H1 (cell line): ENCODE measurements at regions not wholly inside any gene's neighbourhood (a gene's known extent, or its start where the extent isn't known, plus 50 kb on each side); places are given as distances from the start of the nearest gene placed in this dataset.

Experiments
- CTCF ChIA-PET: fragments of 300-600 bp; sonication (Branson Sonifier 250); formaldehyde crosslinking; loops from one replicate; lab custom pipeline; 2021; ENCODE audit not compliant: partially characterized antibody; lab: Charles Lee
- POLR2A ChIA-PET: fragments of 300-600 bp; sonication (Branson Sonifier 250); formaldehyde crosslinking; loops from one replicate; lab custom pipeline; 2021; ENCODE audit warnings: inconsistent platforms; ENCODE audit not compliant: partially characterized antibody; lab: Charles Lee
- DNase-seq, 2 experiments: peaks; one replicate each; pipeline versions ENCODE4 v3.0.0 to v3.0.0-alpha.2; 2010 to 2022; ENCODE audit warnings: low spot score in 2 of 2, low read depth in 1 of 2, mixed read lengths in 1 of 2
- FAIRE-seq: peaks from 2 replicates; lab custom pipeline; 2011; peaks lifted over from hg19 to GRCh38; lab: Jason Lieb, UNC
- H2AFZ ChIP-seq: 2 replicates; pipeline ENCODE4 v1.8.1; 2012; ENCODE audit warnings: low read length, inconsistent platforms
- H2AK5ac ChIP-seq: 2 replicates; pipeline ENCODE4 v1.6.1; 2013; ENCODE audit warnings: low read depth, low read length
- H2BK120ac ChIP-seq: replicated peaks from 2 replicates; pipeline ENCODE3; 2013; ENCODE audit warnings: low read depth, low read length, inconsistent platforms
- H2BK12ac ChIP-seq: 2 replicates; pipeline ENCODE4 v1.6.1; 2013; ENCODE audit warnings: low read depth, low read length
- H2BK15ac ChIP-seq: 2 replicates; pipeline ENCODE4 v1.6.1; 2013; ENCODE audit warnings: low read length
- H2BK20ac ChIP-seq: 2 replicates; pipeline ENCODE4 v1.6.1; 2013; ENCODE audit warnings: low read length
- H2BK5ac ChIP-seq: 2 replicates; pipeline ENCODE4 v1.6.1; 2013; ENCODE audit warnings: low read depth, low read length
- H3K14ac ChIP-seq: 2 replicates; pipeline ENCODE4 v1.6.1; 2013; ENCODE audit warnings: inconsistent platforms; ENCODE audit not compliant: insufficient read length
- H3K18ac ChIP-seq: 2 replicates; pipeline ENCODE4 v1.6.1; 2013; ENCODE audit warnings: low read length; ENCODE audit errors: extremely low read depth
- H3K23ac ChIP-seq: 2 replicates; pipeline ENCODE4 v1.6.1; 2013; ENCODE audit warnings: inconsistent platforms; ENCODE audit not compliant: insufficient read length
- H3K23me2 ChIP-seq: 2 replicates; pipeline ENCODE4 v1.6.1; 2013; ENCODE audit warnings: low read depth, low read length
- H3K27ac ChIP-seq: 2 replicates; pipeline ENCODE4 v1.6.1; 2011; ENCODE audit warnings: low read depth, low read length, inconsistent platforms
- H3K27me3 ChIP-seq, 4 experiments: replicated peaks in 1 of 4; 1 replicate in 1 of 4; 2 replicates in 3 of 4; pipeline versions ENCODE4 v1.6.1 to v1.8.1; 2011 to 2013; ENCODE audit warnings: low read length in 3 of 4, mild to moderate bottlenecking in 3 of 4, inconsistent platforms in 2 of 4, mixed read lengths in 2 of 4, moderate library complexity in 1 of 4; ENCODE audit not compliant: control insufficient read depth in 3 of 4, insufficient read depth in 3 of 4; ENCODE audit errors: extremely low read depth in 1 of 4
- H3K36me3 ChIP-seq, 4 experiments: 2 replicates each; pipeline versions ENCODE4 v1.6.1 to v1.8.1; 2011 to 2013; ENCODE audit warnings: mild to moderate bottlenecking in 4 of 4, low read length in 3 of 4, moderate library complexity in 2 of 4, control low read depth in 1 of 4, inconsistent platforms in 1 of 4; ENCODE audit not compliant: insufficient read depth in 4 of 4, control insufficient read depth in 2 of 4
- H3K4ac ChIP-seq: replicated peaks from 2 replicates; pipeline ENCODE3; 2013; ENCODE audit warnings: low read length, low read depth, mixed read lengths, inconsistent platforms; ENCODE audit not compliant: insufficient read length
- H3K4me1 ChIP-seq, 4 experiments: replicated peaks in 1 of 4; 1 replicate in 1 of 4; 2 replicates in 3 of 4; pipeline versions ENCODE4 v1.6.1 to v1.8.1; 2011 to 2013; ENCODE audit warnings: low read length in 3 of 4, inconsistent platforms in 2 of 4, mixed read lengths in 1 of 4; ENCODE audit not compliant: insufficient read depth in 4 of 4, control insufficient read depth in 3 of 4
- H3K4me2 ChIP-seq, 2 experiments: 2 replicates each; pipeline versions ENCODE4 v1.6.1 to v1.8.1; 2011 to 2013; ENCODE audit warnings: low read depth in 2 of 2, low read length in 2 of 2, control low read depth in 1 of 2, inconsistent platforms in 1 of 2, mild to moderate bottlenecking in 1 of 2; ENCODE audit not compliant: insufficient read depth in 1 of 2
- H3K4me3 ChIP-seq, 4 experiments: fragments of 200-600, 300-600 bp in 1 of 4; sonication (generic), shearing (Covaris generic), sonication (Bioruptor Twin) in 1 of 4; 2 replicates each; pipeline versions ENCODE4 v1.5.1 to v1.8.1; 2011 to 2016; ENCODE audit warnings: low read length in 4 of 4, low read depth in 3 of 4, control low read depth in 2 of 4, inconsistent platforms in 2 of 4, mild to moderate bottlenecking in 2 of 4, mixed read lengths in 1 of 4, moderate library complexity in 1 of 4; ENCODE audit not compliant: insufficient read depth in 2 of 4; ENCODE audit errors: extremely low read depth in 1 of 4
- H3K56ac ChIP-seq: replicated peaks from 2 replicates; pipeline ENCODE3; 2013; ENCODE audit warnings: low read depth, mild to moderate bottlenecking, mixed read lengths, low read length, inconsistent platforms; ENCODE audit not compliant: insufficient read length
- H3K79me1 ChIP-seq: 2 replicates; pipeline ENCODE4 v1.6.1; 2013; ENCODE audit warnings: low read depth, low read length, control low read depth
- H3K79me2 ChIP-seq, 2 experiments: 2 replicates each; pipeline versions ENCODE4 v1.6.1 to v1.8.1; 2012 to 2013; ENCODE audit warnings: low read length in 2 of 2, mild to moderate bottlenecking in 2 of 2, inconsistent platforms in 1 of 2; ENCODE audit not compliant: insufficient read depth in 2 of 2, control insufficient read depth in 1 of 2
- H3K9ac ChIP-seq, 4 experiments: replicated peaks in 1 of 4; 1 replicate in 1 of 4; 2 replicates in 3 of 4; pipeline versions ENCODE4 v1.6.1 to v1.8.1; 2011 to 2013; ENCODE audit warnings: low read depth in 3 of 4, low read length in 3 of 4, control low read depth in 2 of 4, mild to moderate bottlenecking in 2 of 4, moderate library complexity in 2 of 4, inconsistent platforms in 1 of 4; ENCODE audit errors: extremely low read depth in 1 of 4
- H3K9me3 ChIP-seq, 2 experiments: 2 replicates each; pipeline versions ENCODE4 v1.6.1 to v1.8.1; 2012 to 2013; ENCODE audit warnings: mild to moderate bottlenecking in 2 of 2, moderate library complexity in 2 of 2, control low read depth in 1 of 2, inconsistent platforms in 1 of 2, low read depth in 1 of 2, low read length in 1 of 2, mixed read lengths in 1 of 2; ENCODE audit not compliant: insufficient read depth in 2 of 2
- H4K20me1 ChIP-seq, 2 experiments: replicated peaks in 1 of 2; 2 replicates each; pipeline versions ENCODE3 to v1.8.1; 2011 to 2013; ENCODE audit warnings: inconsistent platforms in 2 of 2, low read length in 2 of 2, mild to moderate bottlenecking in 1 of 2; ENCODE audit not compliant: insufficient read depth in 2 of 2, control insufficient read depth in 1 of 2
- H4K5ac ChIP-seq: 2 replicates; pipeline ENCODE4 v1.6.1; 2013; ENCODE audit warnings: low read length, low read depth, mixed read lengths, inconsistent platforms; ENCODE audit not compliant: insufficient read length
- H4K8ac ChIP-seq: 2 replicates; pipeline ENCODE4 v1.8.0; 2013; ENCODE audit warnings: mild to moderate bottlenecking, moderate library complexity, low read length, inconsistent platforms; ENCODE audit not compliant: insufficient read depth; ENCODE audit errors: extremely low read depth
- H4K91ac ChIP-seq: replicated peaks from 2 replicates; pipeline ENCODE3; 2013; ENCODE audit warnings: low read length, mixed read lengths, inconsistent platforms; ENCODE audit not compliant: insufficient read length
- CHD2 ChIP-seq: IDR thresholded peaks from 2 replicates; pipeline ENCODE4 v1.6.1; 2012; ENCODE audit warnings: low read length, improper control_type of control experiment
- CREB1 ChIP-seq: IDR thresholded peaks from 2 replicates; pipeline ENCODE4 v1.6.1; 2012; ENCODE audit warnings: inconsistent platforms
- RXRA ChIP-seq: IDR thresholded peaks from 2 replicates; pipeline ENCODE4 v1.6.1; 2011; ENCODE audit warnings: low read depth, mild to moderate bottlenecking, low read length, moderate library complexity; ENCODE audit not compliant: insufficient read depth
- SRF ChIP-seq: IDR thresholded peaks from 2 replicates; pipeline ENCODE4 v1.6.1; 2011; ENCODE audit warnings: mild to moderate bottlenecking, low read depth, low read length, moderate library complexity
- WGBS, 2 experiments: shearing (Covaris generic) in 1 of 2; methylation state at CpG; one replicate each; pipeline versions ENCODE4 v1.1.6 to v1.1.7; 2013 to 2015; ENCODE audit warnings: low lambda C conversion rate in 2 of 2, mixed read lengths in 2 of 2, inconsistent platforms in 1 of 2, low coverage in 1 of 2, missing lambda C conversion rate in 1 of 2; ENCODE audit not compliant: insufficient replicate concordance in 2 of 2, insufficient coverage in 1 of 2, insufficient read length in 1 of 2; ENCODE audit errors: extremely low coverage in 1 of 2, missing lambda C conversion rate in 1 of 2; 5-methylcytosine and 5-hydroxymethylcytosine counted together
- TF ChIP-seq, protein P1 (sequence below): IDR thresholded peaks from 2 replicates; pipeline ENCODE4 v1.6.1; 2012; ENCODE audit warnings: inconsistent platforms
- TF ChIP-seq, protein P2 (sequence below): IDR thresholded peaks from 2 replicates; pipeline ENCODE4 v1.6.1; 2011; ENCODE audit warnings: low read length, improper control_type of control experiment

DNA sequence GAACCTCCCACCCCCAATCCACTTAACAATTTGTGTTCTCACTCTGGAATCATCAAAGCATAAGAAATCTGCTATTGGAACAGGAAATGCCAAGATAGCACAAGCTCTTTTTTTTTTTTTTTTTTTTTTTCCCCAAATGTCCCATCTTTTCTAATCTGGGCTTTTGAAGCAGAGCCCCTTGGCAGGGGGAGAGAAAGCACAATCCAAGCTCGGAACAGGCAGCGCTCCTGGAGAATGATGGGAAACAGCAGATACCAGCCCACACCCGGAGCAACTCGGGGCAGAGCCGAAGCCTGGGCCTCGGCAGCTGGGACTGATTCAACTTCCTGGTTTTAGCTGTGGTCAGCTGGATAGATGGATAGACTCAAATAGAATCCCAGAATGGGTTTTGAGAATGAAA lies 235.1 kb downstream of the QDPR start (continued):
- TF ChIP-seq RXRA: no peak

DNA sequence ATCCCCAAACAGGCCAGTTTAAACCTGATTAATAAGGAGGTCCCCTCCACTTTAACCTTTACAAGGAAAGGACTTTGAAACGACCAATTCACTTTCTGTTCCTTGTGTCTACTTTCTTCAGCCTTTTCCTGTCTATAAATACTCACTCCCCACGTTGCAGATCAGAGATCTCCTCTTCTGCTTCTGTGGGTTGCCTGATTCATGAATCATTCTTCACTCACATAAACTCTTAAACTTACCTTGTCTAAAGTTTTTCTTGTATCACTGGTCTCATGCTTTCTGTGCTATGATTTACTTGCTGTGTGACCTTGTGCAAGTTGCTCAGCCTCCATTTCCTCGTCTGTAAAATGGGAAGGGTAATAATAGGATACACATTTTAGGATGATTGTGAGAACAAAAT lies 236.1 kb downstream of the QDPR start:
- POLR2A ChIA-PET: no interaction called here
- H4K91ac ChIP-seq: no peak overlapping the region
- no peaks in the 10 kb centered on the region for H3K79me2 ChIP-seq

More for the DNA sequence above, 236.1 kb downstream of the QDPR start:
- Histone ChIP-seq H3K27ac (no peak overlapping the region), H3K36me3 (no peaks in the 10 kb centered on the region), H4K8ac (no peak overlapping the region), H3K14ac (no peak overlapping the region), H3K23ac (no peak overlapping the region), H2BK15ac (no peak overlapping the region), H3K4me2 (no peak overlapping the region), H2AFZ (no peak overlapping the region), H3K23me2 (no peaks in the 10 kb centered on the region), H2BK20ac (no peak overlapping the region), H3K4me1 (no peaks in the 10 kb centered on the region; a peak in 1 of 7 replicates), H3K4me3 (no peak overlapping the region), H2BK12ac (no peak overlapping the region), H4K20me1 (no peaks in the 10 kb centered on the region), H3K4ac (no peak overlapping the region), H2AK5ac (no peak overlapping the region), H3K79me1 (no peaks in the 10 kb centered on the region), H3K9me3 (no peaks in the 10 kb centered on the region), H3K27me3 (no peaks in the 10 kb centered on the region), H2BK5ac (no peak overlapping the region), H3K18ac (no peak overlapping the region), H3K9ac (no peak overlapping the region), H3K56ac (no peak overlapping the region), H4K5ac (no peak overlapping the region), H2BK120ac (no peak overlapping the region)
- TF ChIP-seq SRF (no peak), CHD2 (no peak), CREB1 (no peak)
- TF ChIP-seq, protein P1, sequence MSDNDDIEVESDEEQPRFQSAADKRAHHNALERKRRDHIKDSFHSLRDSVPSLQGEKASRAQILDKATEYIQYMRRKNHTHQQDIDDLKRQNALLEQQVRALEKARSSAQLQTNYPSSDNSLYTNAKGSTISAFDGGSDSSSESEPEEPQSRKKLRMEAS: no peak
- TF ChIP-seq, protein P2, sequence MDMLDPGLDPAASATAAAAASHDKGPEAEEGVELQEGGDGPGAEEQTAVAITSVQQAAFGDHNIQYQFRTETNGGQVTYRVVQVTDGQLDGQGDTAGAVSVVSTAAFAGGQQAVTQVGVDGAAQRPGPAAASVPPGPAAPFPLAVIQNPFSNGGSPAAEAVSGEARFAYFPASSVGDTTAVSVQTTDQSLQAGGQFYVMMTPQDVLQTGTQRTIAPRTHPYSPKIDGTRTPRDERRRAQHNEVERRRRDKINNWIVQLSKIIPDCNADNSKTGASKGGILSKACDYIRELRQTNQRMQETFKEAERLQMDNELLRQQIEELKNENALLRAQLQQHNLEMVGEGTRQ: no peak
- WGBS, 2 experiments: 82% methylated on average over 3 of the region's 3 CpGs; no CpG with 5 or more reads in 1 of the 2 experiments
- no peak for FAIRE-seq
- CTCF ChIA-PET: interaction anchor here (1.2 kb wide), 1 partner anchor 61 kb away, joined by 3 read pairs; no protein-coding TSS in a partner anchor
- DNase-seq: no peak
